HS-27A (cell line): ENCODE measurements at regions not wholly inside any gene's neighbourhood (a gene's known extent, or its start where the extent isn't known, plus 50 kb on each side); places are given as distances from the start of the nearest gene placed in this dataset.
"Not testable (repeated sequence)": the region's sequence is repeated elsewhere in the genome, so short reads cannot be mapped to it uniquely, and the experiment has no call there.

ENCODE experiments used
- DNase-seq: peaks from one replicate; pipeline ENCODE4 v3.0.0-alpha.2; 2012; ENCODE audit warnings: low read depth, missing footprints

GRCh38 chr1:181257117-181257516 lies 168.6 kb downstream of the IER5 start:
- no peak for DNase-seq

- no peak for DNase-seq
Observed at GRCh38 chr1:181259026-181259745, 170.7 kb downstream of the IER5 start.

GRCh38 chr1:181260271-181260670 lies 171.8 kb downstream of the IER5 start:
- no peak for DNase-seq

- DNase-seq: no peak
Observed at GRCh38 chr1:181260994-181261393, 172.5 kb downstream of the IER5 start.

- no peak for DNase-seq
Observed at GRCh38 chr1:181262069-181262468, 173.6 kb downstream of the IER5 start.

- DNase-seq: no peak
Observed at GRCh38 chr1:181263444-181263843, 174.9 kb downstream of the IER5 start.

GRCh38 chr1:181264821-181265220 lies 176.3 kb downstream of the IER5 start:
- no peak for DNase-seq

GRCh38 chr1:181284978-181285377 lies 196.5 kb downstream of the IER5 start:
- DNase-seq: no peak

GRCh38 chr1:181295217-181295616 lies 188.1 kb upstream of the CACNA1E start:
- DNase-seq: no peak

GRCh38 chr1:181296180-181296579 lies 187.1 kb upstream of the CACNA1E start:
- DNase-seq: no peak

- DNase-seq: no peak
Observed at GRCh38 chr1:181308098-181308497, 175.2 kb upstream of the CACNA1E start.

GRCh38 chr1:181310560-181310959 lies 172.8 kb upstream of the CACNA1E start:
- DNase-seq: no peak

GRCh38 chr1:181312946-181313345 lies 170.4 kb upstream of the CACNA1E start:
- DNase-seq: no peak

GRCh38 chr1:181313466-181313865 lies 169.9 kb upstream of the CACNA1E start:
- no peak for DNase-seq

GRCh38 chr1:181314010-181314409 lies 169.3 kb upstream of the CACNA1E start:
- DNase-seq: no peak

GRCh38 chr1:181314959-181315358 lies 168.4 kb upstream of the CACNA1E start:
- DNase-seq: no peak

- DNase-seq: no peak
Observed at GRCh38 chr1:181317261-181317930, 165.9 kb upstream of the CACNA1E start.

- no peak for DNase-seq
Observed at GRCh38 chr1:181318022-181318857, 165.1 kb upstream of the CACNA1E start.

- DNase-seq: no peak
Observed at GRCh38 chr1:181318858-181319235, 164.5 kb upstream of the CACNA1E start.

GRCh38 chr1:181319907-181320306 lies 163.4 kb upstream of the CACNA1E start:
- no peak for DNase-seq

- DNase-seq: no peak
Observed at GRCh38 chr1:181324797-181325616, 158.3 kb upstream of the CACNA1E start.

- not testable (repeated sequence) for DNase-seq
Observed at GRCh38 chr1:181325765-181326164, 157.6 kb upstream of the CACNA1E start.
